Right lobe of liver (tissue), 6 donors: ENCODE measurements at regions not wholly inside any gene's neighbourhood (a gene's known extent, or its start where the extent isn't known, plus 50 kb on each side); places are given as distances from the start of the nearest gene placed in this dataset.

Experiments used
- ATAC-seq, 4 donors: fragments of 200-7000 bp; cut with Tn5 transposase; one replicate each; pipeline ENCODE4 v1.9.1; 2020; ENCODE audit warnings: mild to moderate bottlenecking in 4 of 4, moderate library complexity in 4 of 4
- DNase-seq, 3 donors: peaks; one replicate each; pipeline ENCODE4 v3.0.0-alpha.2; 2020
- H3K27ac ChIP-seq, 3 donors: fragments of 200-600 bp; one replicate each; pipeline ENCODE4 v1.8.0; 2022
- H3K27me3 ChIP-seq, 2 donors: fragments of 200-600 bp; one replicate each; pipeline ENCODE4 v1.8.0; 2022
- H3K36me3 ChIP-seq, 4 donors: fragments of 200-600 bp; sonication (generic) in 1 of 4; one replicate each; pipeline versions ENCODE4 v1.5.1 to v1.8.0; 2017 to 2022; ENCODE audit warnings: control low read depth in 1 of 4
- H3K4me1 ChIP-seq, 4 donors: fragments of 200-600 bp; sonication (generic) in 1 of 4; one replicate each; pipeline versions ENCODE4 v1.5.1 to v1.8.0; 2017 to 2022; ENCODE audit warnings: control low read depth in 1 of 4
- H3K4me3 ChIP-seq, 3 donors: fragments of 200-600 bp; one replicate each; pipeline ENCODE4 v1.8.0; 2022
- H3K9me3 ChIP-seq, 4 donors: fragments of 200-600 bp; sonication (generic) in 1 of 4; one replicate each; pipeline versions ENCODE4 v1.5.1 to v1.8.0; 2017 to 2022; ENCODE audit warnings: control low read depth in 1 of 4
- CTCF ChIP-seq, 4 donors: fragments of 200-600 bp in 3 of 4; fragments of 450-650 bp in 1 of 4; IDR thresholded peaks; one replicate each; pipeline versions ENCODE4 v1.5.1 to v1.8.0; 2016 to 2022; ENCODE audit warnings: antibody characterized with exemption in 4 of 4, mild to moderate bottlenecking in 2 of 4
- POLR2A ChIP-seq: fragments of 450-650 bp; IDR thresholded peaks from one replicate; pipeline ENCODE4 v1.6.1; 2017; ENCODE audit warnings: antibody characterized with exemption, mild to moderate bottlenecking
- WGBS: methylation state at CpG from one replicate; pipeline ENCODE4 v1.1.6; 2018; ENCODE audit warnings: low coverage, low lambda C conversion rate; ENCODE audit not compliant: insufficient coverage; ENCODE audit errors: missing lambda C conversion rate; 5-methylcytosine and 5-hydroxymethylcytosine counted together
- intact Hi-C, 2 donors: fragments of 100-400 bp; cut with DNase I; formaldehyde crosslinking; loops; one replicate each; pipeline versions ENCODE4 v1.11.2 to v1.14.1; 2022
- donor health status: DM: no; HTN: yes; CAD: no.
- donor health status: DM: no; HTN: no; CAD: no.
- donor health status: DM: no; HTN: no; CAD: no.
- donor health status: DM: no; HTN: yes; CAD: no.
- donor health status: DM: no; HTN: yes; CAD: no.

- ATAC-seq (no peak), DNase-seq (no peak)
- Histone ChIP-seq H3K4me3 (no peak overlapping the region), H3K27ac (no peak overlapping the region), H3K36me3 (no peaks in the 10 kb centered on the region), H3K4me1 (no peaks in the 10 kb centered on the region), H3K9me3 (no peaks in the 10 kb centered on the region), H3K27me3 (no peaks in the 10 kb centered on the region)
- 65% methylated on average over 5 of the region's 5 CpGs for WGBS
- intact Hi-C loops: no loop called here
- no peak for TF ChIP-seq CTCF (IDR thresholded peaks at IDR 0.05)
- no peak for TF ChIP-seq POLR2A
Observed at GRCh38 chr1:76759171-76759860, 108.0 kb upstream of the ST6GALNAC5 start.

GRCh38 chr1:76759950-76760349 is 107.3 kb upstream of the ST6GALNAC5 start:
- ATAC-seq: peak in 1 of 4 donors; percentile 24
- TF ChIP-seq POLR2A (no peak), CTCF (IDR thresholded peaks at IDR 0.05) (no peak)
- 49% methylated on average over 4 of the region's 4 CpGs for WGBS
- intact Hi-C loops: no loop called here
- H3K36me3 ChIP-seq: no peaks in the 10 kb centered on the region
- no peak overlapping the region for H3K4me3 ChIP-seq
- no peaks in the 10 kb centered on the region for H3K9me3 ChIP-seq
- H3K4me1 ChIP-seq: no peaks in the 10 kb centered on the region
- DNase-seq: no peak
- H3K27ac ChIP-seq: no peak overlapping the region
- no peaks in the 10 kb centered on the region for H3K27me3 ChIP-seq

GRCh38 chr1:76763738-76764137 is 103.5 kb upstream of the ST6GALNAC5 start:
- 68% methylated on average over 3 of the region's 3 CpGs for WGBS
- no peak for TF ChIP-seq CTCF (IDR thresholded peaks at IDR 0.05)
- TF ChIP-seq POLR2A: no peak
- intact Hi-C loops: no loop called here
- DNase-seq (no peak), ATAC-seq (no peak)
- H3K27ac ChIP-seq: no peak overlapping the region
- no peak overlapping the region for H3K4me3 ChIP-seq
- no peaks in the 10 kb centered on the region for H3K4me1 ChIP-seq
- H3K36me3 ChIP-seq: no peaks in the 10 kb centered on the region
- H3K9me3 ChIP-seq: no peaks in the 10 kb centered on the region
- no peaks in the 10 kb centered on the region for H3K27me3 ChIP-seq

- no peak overlapping the region for H3K27ac ChIP-seq
- ATAC-seq: peak; percentile 21 to 61 (median 34)
- H3K4me3 ChIP-seq: no peak overlapping the region
- 44% methylated on average over 19 of the region's 26 CpGs for WGBS
- TF ChIP-seq CTCF (IDR thresholded peaks at IDR 0.05) (no peak), POLR2A (no peak)
- H3K9me3 ChIP-seq: no peaks in the 10 kb centered on the region
- no peaks in the 10 kb centered on the region for H3K36me3 ChIP-seq
- DNase-seq: no peak
- no peaks in the 10 kb centered on the region for H3K4me1 ChIP-seq
- H3K27me3 ChIP-seq: no peaks in the 10 kb centered on the region
- intact Hi-C loops: no loop called here
Observed at GRCh38 chr1:76764638-76765454, 102.4 kb upstream of the ST6GALNAC5 start.
